ENCODE measurements at regions not wholly inside any gene's neighbourhood (a gene's known extent, or its start where the extent isn't known, plus 50 kb on each side); places are given as distances from the start of the nearest gene placed in this dataset.

GRCh38 chr13:34116651-34117050 lies 298.7 kb downstream of the RFC3 start:
- Mint-ChIP-seq H3K27ac (no peak overlapping the region), H3K4me3 (no peak overlapping the region), H3K36me3 (no peaks in the 10 kb centered on the region), H3K4me1 (ENCODE audit: low read depth) (no peaks in the 10 kb centered on the region), H3K9me3 (no peaks in the 10 kb centered on the region), H3K27me3 (no peaks in the 10 kb centered on the region)
- intact Hi-C loops (cut with micrococcal nuclease) = no loop called here
- ChIA-PET CTCF (no interaction called here), POLR2A (no interaction called here)
- DNase-seq = no peak

DNA sequence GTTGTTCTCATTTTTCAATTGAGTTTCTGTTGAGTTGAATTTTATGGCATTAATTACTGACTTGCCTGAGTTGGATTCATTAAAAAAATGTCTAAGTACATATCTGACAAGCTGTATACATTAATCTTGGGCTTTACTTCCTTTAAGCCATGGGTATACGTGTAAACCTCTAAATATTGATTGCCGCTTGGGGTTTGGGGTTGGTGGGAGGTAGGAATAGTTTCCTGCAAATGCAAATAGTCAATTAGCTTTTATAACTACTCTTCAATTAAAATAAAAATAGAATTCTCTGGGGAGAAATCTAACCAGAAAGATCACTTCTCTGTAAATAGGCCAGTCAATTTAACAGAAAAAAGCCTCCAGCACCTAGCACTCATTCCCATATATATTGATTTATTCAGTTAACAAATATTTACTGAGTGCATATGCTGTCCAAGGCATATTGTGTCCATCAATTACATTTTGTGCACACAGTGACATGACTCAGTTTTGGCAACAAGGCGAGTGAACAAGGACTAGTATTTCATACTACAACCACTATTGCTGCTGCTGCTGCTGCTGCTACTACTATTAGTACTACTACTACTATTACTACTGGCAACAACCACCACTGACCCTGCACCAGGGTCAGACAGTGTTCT lies 306.8 kb downstream of the RFC3 start:
- POLR2A ChIA-PET = no interaction called here
- peaks cover 1% of the 10 kb centered on the region for H3K27me3 Mint-ChIP-seq
- intact Hi-C loops (cut with micrococcal nuclease) = no loop called here
- no peaks in the 10 kb centered on the region for H3K9me3 Mint-ChIP-seq
- H3K36me3 Mint-ChIP-seq = no peaks in the 10 kb centered on the region
- no peak overlapping the region for H3K27ac Mint-ChIP-seq
- CTCF ChIA-PET = interaction anchor here (0.6 kb wide), 1 partner anchor 266 kb away, joined by 3 read pairs; no protein-coding TSS in a partner anchor
- no peaks in the 10 kb centered on the region for H3K4me1 Mint-ChIP-seq (ENCODE audit: low read depth)
- no peak overlapping the region for H3K4me3 Mint-ChIP-seq
- DNase-seq = no peak

GRCh38 chr13:34127523-34127922 lies 309.6 kb downstream of the RFC3 start:
- Mint-ChIP-seq H3K9me3 (no peaks in the 10 kb centered on the region), H3K27me3 (peaks cover 1% of the 10 kb centered on the region), H3K27ac (no peak overlapping the region), H3K36me3 (no peaks in the 10 kb centered on the region), H3K4me1 (ENCODE audit: low read depth) (no peaks in the 10 kb centered on the region), H3K4me3 (no peak overlapping the region)
- ChIA-PET CTCF (no interaction called here), POLR2A (no interaction called here)
- DNase-seq = no peak
- intact Hi-C loops (cut with micrococcal nuclease) = no loop called here

GRCh38 chr13:34128661-34129060 lies 310.7 kb downstream of the RFC3 start:
- ChIA-PET POLR2A (no interaction called here), CTCF (no interaction called here)
- Mint-ChIP-seq H3K4me3 (no peak overlapping the region), H3K27ac (no peak overlapping the region), H3K27me3 (no peaks in the 10 kb centered on the region), H3K9me3 (no peaks in the 10 kb centered on the region), H3K4me1 (ENCODE audit: low read depth) (no peaks in the 10 kb centered on the region), H3K36me3 (no peaks in the 10 kb centered on the region)
- intact Hi-C loops (cut with micrococcal nuclease) = no loop called here
- no peak for DNase-seq

- DNase-seq = no peak
- intact Hi-C loops (cut with micrococcal nuclease) = no loop called here
- Mint-ChIP-seq H3K4me3 (no peak overlapping the region), H3K27me3 (no peaks in the 10 kb centered on the region), H3K9me3 (no peaks in the 10 kb centered on the region), H3K4me1 (ENCODE audit: low read depth) (no peaks in the 10 kb centered on the region), H3K27ac (no peak overlapping the region), H3K36me3 (no peaks in the 10 kb centered on the region)
- POLR2A ChIA-PET = no interaction called here
- CTCF ChIA-PET = no interaction called here
Observed at GRCh38 chr13:34129436-34129835, 311.5 kb downstream of the RFC3 start.

- POLR2A ChIA-PET = no interaction called here
- no peak overlapping the region for H3K4me3 Mint-ChIP-seq
- H3K4me1 Mint-ChIP-seq (ENCODE audit: low read depth) = no peaks in the 10 kb centered on the region
- DNase-seq = no peak
- intact Hi-C loops (cut with micrococcal nuclease) = no loop called here
- no peaks in the 10 kb centered on the region for H3K36me3 Mint-ChIP-seq
- no peaks in the 10 kb centered on the region for H3K27me3 Mint-ChIP-seq
- H3K9me3 Mint-ChIP-seq = peaks cover 2% of the 10 kb centered on the region
- CTCF ChIA-PET = no interaction called here
- no peak overlapping the region for H3K27ac Mint-ChIP-seq
Observed at GRCh38 chr13:34137200-34137599, 319.3 kb downstream of the RFC3 start.

GRCh38 chr13:34139660-34140227 lies 321.8 kb downstream of the RFC3 start:
- DNase-seq = no peak
- Mint-ChIP-seq H3K4me3 (no peak overlapping the region), H3K36me3 (no peaks in the 10 kb centered on the region), H3K4me1 (ENCODE audit: low read depth) (no peaks in the 10 kb centered on the region), H3K27ac (no peak overlapping the region), H3K27me3 (no peaks in the 10 kb centered on the region), H3K9me3 (peaks cover 2% of the 10 kb centered on the region)
- ChIA-PET POLR2A (no interaction called here), CTCF (no interaction called here)
- intact Hi-C loops (cut with micrococcal nuclease) = no loop called here

- Mint-ChIP-seq H3K27me3 (no peaks in the 10 kb centered on the region), H3K4me3 (no peak overlapping the region), H3K27ac (no peak overlapping the region), H3K9me3 (no peaks in the 10 kb centered on the region), H3K4me1 (ENCODE audit: low read depth) (no peaks in the 10 kb centered on the region), H3K36me3 (no peaks in the 10 kb centered on the region)
- intact Hi-C loops (cut with micrococcal nuclease) = no loop called here
- no peak for DNase-seq
- POLR2A ChIA-PET = no interaction called here
- CTCF ChIA-PET = no interaction called here
Observed at GRCh38 chr13:34143637-34144036, 325.7 kb downstream of the RFC3 start.

GRCh38 chr13:34144142-34144541 lies 326.2 kb downstream of the RFC3 start:
- ChIA-PET POLR2A (no interaction called here), CTCF (no interaction called here)
- Mint-ChIP-seq H3K4me3 (no peak overlapping the region), H3K9me3 (no peaks in the 10 kb centered on the region), H3K27ac (no peak overlapping the region), H3K27me3 (no peaks in the 10 kb centered on the region), H3K4me1 (ENCODE audit: low read depth) (no peaks in the 10 kb centered on the region), H3K36me3 (no peaks in the 10 kb centered on the region)
- no peak for DNase-seq
- intact Hi-C loops (cut with micrococcal nuclease) = no loop called here

- no peak overlapping the region for H3K4me3 Mint-ChIP-seq
- POLR2A ChIA-PET = no interaction called here
- DNase-seq = no peak
- H3K9me3 Mint-ChIP-seq = no peaks in the 10 kb centered on the region
- CTCF ChIA-PET = no interaction called here
- H3K4me1 Mint-ChIP-seq (ENCODE audit: low read depth) = no peaks in the 10 kb centered on the region
- H3K27ac Mint-ChIP-seq = no peak overlapping the region
- H3K27me3 Mint-ChIP-seq = no peaks in the 10 kb centered on the region
- no peaks in the 10 kb centered on the region for H3K36me3 Mint-ChIP-seq
- intact Hi-C loops (cut with micrococcal nuclease) = no loop called here
Observed at GRCh38 chr13:34145061-34145460, 327.1 kb downstream of the RFC3 start.

DNA sequence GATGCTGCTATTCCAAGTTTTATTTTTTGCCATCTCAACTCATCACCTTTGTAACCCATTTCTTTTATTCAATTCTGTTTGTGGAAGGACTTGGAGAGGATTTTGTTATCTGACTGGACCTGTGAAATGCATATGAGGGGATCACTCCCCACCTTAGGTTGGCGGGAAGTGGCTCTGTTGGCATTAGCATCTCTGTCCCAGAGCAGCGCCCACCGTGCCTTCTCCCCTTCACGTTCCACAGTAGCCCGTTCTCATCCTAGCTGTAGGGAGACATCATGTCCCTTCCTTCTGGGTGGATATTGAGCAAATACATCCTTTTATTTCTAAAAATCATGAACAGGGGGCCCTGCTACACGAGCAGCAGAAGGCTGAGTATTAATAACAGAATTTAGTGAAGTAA lies 330.4 kb downstream of the RFC3 start:
- Mint-ChIP-seq H3K27ac (no peak overlapping the region), H3K9me3 (no peaks in the 10 kb centered on the region), H3K4me1 (ENCODE audit: low read depth) (no peaks in the 10 kb centered on the region), H3K27me3 (no peaks in the 10 kb centered on the region), H3K36me3 (no peaks in the 10 kb centered on the region), H3K4me3 (no peak overlapping the region)
- no peak for DNase-seq
- intact Hi-C loops (cut with micrococcal nuclease) = no loop called here
- ChIA-PET CTCF (no interaction called here), POLR2A (no interaction called here)

- Mint-ChIP-seq H3K27ac (no peak overlapping the region), H3K4me1 (ENCODE audit: low read depth) (peaks cover 9% of the 10 kb centered on the region), H3K27me3 (peaks cover 5% of the 10 kb centered on the region), H3K9me3 (no peaks in the 10 kb centered on the region), H3K4me3 (no peak overlapping the region), H3K36me3 (no peaks in the 10 kb centered on the region)
- intact Hi-C loops (cut with micrococcal nuclease) = no loop called here
- ChIA-PET CTCF (interaction anchor here (0.8 kb wide), 1 partner anchor 73 kb away, joined by 3 read pairs; no protein-coding TSS in a partner anchor), POLR2A (no interaction called here)
- no peak for DNase-seq
Observed at GRCh38 chr13:34151885-34152284, 333.9 kb downstream of the RFC3 start.

- H3K27ac Mint-ChIP-seq = no peak overlapping the region
- ChIA-PET POLR2A (no interaction called here), CTCF (no interaction called here)
- H3K4me1 Mint-ChIP-seq (ENCODE audit: low read depth) = peaks cover 14% of the 10 kb centered on the region
- no peaks in the 10 kb centered on the region for H3K36me3 Mint-ChIP-seq
- H3K9me3 Mint-ChIP-seq = no peaks in the 10 kb centered on the region
- no peak for DNase-seq
- H3K4me3 Mint-ChIP-seq = no peak overlapping the region
- peaks cover 8% of the 10 kb centered on the region for H3K27me3 Mint-ChIP-seq
- intact Hi-C loops (cut with micrococcal nuclease) = no loop called here
Observed at GRCh38 chr13:34152409-34152808, 334.5 kb downstream of the RFC3 start.
